ENCODE measurements at regions not wholly inside any gene's neighbourhood (a gene's known extent, or its start where the extent isn't known, plus 50 kb on each side); places are given as distances from the start of the nearest gene placed in this dataset.

GRCh38 chr1:56084246-56084645 lies 495.1 kb downstream of the PLPP3 start:
- TF ChIP-seq CTCF (IDR thresholded peaks at IDR 0.05): no peak
- no peak for TF ChIP-seq POLR2A (IDR thresholded peaks at IDR 0.05)
